Peyer's patch (tissue), 4 donors: ENCODE measurements at regions not wholly inside any gene's neighbourhood (a gene's known extent, or its start where the extent isn't known, plus 50 kb on each side); places are given as distances from the start of the nearest gene placed in this dataset.

Experiments used
- DNase-seq, 3 donors: peaks; one replicate each; pipeline ENCODE4 v3.0.0-alpha.2; 2017 to 2019
- H3K27ac ChIP-seq, 4 donors: fragments of 200-600 bp; sonication (generic); one replicate each; pipeline ENCODE4 v1.5.1; 2016 to 2019
- H3K27me3 ChIP-seq, 2 donors: fragments of 200-600 bp; sonication (generic); one replicate each; pipeline ENCODE4 v1.5.1; 2019
- H3K36me3 ChIP-seq, 3 donors: fragments of 200-600 bp; sonication (generic); one replicate each; pipeline ENCODE4 v1.5.1; 2016 to 2019
- H3K4me1 ChIP-seq, 4 donors: fragments of 200-600 bp; sonication (generic); one replicate each; pipeline ENCODE4 v1.5.1; 2016 to 2019
- H3K4me3 ChIP-seq, 4 donors: fragments of 200-600 bp; sonication (generic); 1 replicate in 3 of 4; 2 replicates in 1 of 4; pipeline ENCODE4 v1.5.1; 2016 to 2019; ENCODE audit warnings: mild to moderate bottlenecking in 1 of 4
- H3K9me3 ChIP-seq, 4 donors: fragments of 200-600 bp; sonication (generic); one replicate each; pipeline ENCODE4 v1.5.1; 2016 to 2019; ENCODE audit warnings: mild to moderate bottlenecking in 1 of 4
- POLR2A ChIP-seq, 2 donors: fragments of 450-650 bp; IDR thresholded peaks; one replicate each; pipeline ENCODE4 v1.5.1; 2017; ENCODE audit warnings: antibody characterized with exemption in 2 of 2, mild to moderate bottlenecking in 2 of 2, moderate library complexity in 2 of 2
- TF ChIP-seq, protein P1 (sequence below), 6 experiments: fragments of 450-650 bp in 4 of 6; fragments of 200-600 bp in 2 of 6; sonication (generic) in 1 of 6; IDR thresholded peaks; one replicate each; pipeline ENCODE4 v1.5.1; 2017 to 2019; ENCODE audit warnings: antibody characterized with exemption in 6 of 6, mild to moderate bottlenecking in 3 of 6, moderate library complexity in 1 of 6

DNA sequence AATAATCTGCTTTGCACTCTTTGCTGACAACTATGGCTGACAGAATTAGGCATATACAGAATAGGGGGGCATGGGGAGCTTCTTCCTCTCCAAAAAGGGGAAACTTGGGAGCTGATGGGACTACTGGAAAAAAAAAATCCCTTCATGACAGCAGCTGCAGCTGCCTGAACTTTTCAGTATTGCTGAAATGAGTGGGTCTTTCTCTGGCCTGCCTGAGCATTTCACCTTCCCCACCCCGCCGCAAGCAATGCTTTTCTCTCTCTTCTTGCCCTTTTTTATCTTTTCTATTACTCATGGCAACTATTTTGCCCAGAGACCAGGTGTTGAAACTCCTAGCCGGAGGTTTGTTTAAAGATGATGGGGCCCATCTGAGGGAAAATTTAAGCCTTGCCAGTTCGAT lies 244.9 kb downstream of the SEMA3D start:
- H3K9me3 ChIP-seq, result no peaks in the 10 kb centered on the region
- H3K36me3 ChIP-seq, result no peaks in the 10 kb centered on the region
- H3K4me3 ChIP-seq, result no peak overlapping the region
- H3K27ac ChIP-seq, result no peak overlapping the region
- no peaks in the 10 kb centered on the region for H3K4me1 ChIP-seq
- TF ChIP-seq, protein P1, sequence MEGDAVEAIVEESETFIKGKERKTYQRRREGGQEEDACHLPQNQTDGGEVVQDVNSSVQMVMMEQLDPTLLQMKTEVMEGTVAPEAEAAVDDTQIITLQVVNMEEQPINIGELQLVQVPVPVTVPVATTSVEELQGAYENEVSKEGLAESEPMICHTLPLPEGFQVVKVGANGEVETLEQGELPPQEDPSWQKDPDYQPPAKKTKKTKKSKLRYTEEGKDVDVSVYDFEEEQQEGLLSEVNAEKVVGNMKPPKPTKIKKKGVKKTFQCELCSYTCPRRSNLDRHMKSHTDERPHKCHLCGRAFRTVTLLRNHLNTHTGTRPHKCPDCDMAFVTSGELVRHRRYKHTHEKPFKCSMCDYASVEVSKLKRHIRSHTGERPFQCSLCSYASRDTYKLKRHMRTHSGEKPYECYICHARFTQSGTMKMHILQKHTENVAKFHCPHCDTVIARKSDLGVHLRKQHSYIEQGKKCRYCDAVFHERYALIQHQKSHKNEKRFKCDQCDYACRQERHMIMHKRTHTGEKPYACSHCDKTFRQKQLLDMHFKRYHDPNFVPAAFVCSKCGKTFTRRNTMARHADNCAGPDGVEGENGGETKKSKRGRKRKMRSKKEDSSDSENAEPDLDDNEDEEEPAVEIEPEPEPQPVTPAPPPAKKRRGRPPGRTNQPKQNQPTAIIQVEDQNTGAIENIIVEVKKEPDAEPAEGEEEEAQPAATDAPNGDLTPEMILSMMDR (IDR thresholded peaks at IDR 0.05), result no peak
- TF ChIP-seq POLR2A (IDR thresholded peaks at IDR 0.05), result no peak
- H3K27me3 ChIP-seq, result no peaks in the 10 kb centered on the region
- DNase-seq, result no peak

DNA sequence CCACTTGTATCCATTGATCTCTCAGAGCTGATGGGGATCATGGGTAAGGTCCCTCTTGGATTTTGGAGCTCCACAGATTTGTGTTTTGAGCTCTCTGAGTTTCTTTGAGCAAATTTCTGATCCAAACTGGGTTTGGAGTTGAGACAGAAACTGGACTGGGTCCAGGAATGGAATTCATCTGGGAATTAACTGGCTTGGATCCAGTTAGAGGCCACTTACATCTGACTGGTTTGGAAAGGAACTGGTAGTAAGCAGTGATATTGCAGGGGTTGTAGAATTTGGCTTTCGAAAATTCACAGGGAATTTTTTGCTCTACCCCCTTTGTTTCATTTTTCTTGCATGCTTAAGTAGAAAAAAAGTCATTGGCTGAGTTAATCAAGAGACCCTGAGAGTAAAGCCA lies 245.6 kb downstream of the SEMA3D start:
- TF ChIP-seq, protein P1 (IDR thresholded peaks at IDR 0.05), result no peak
- no peak for TF ChIP-seq POLR2A (IDR thresholded peaks at IDR 0.05)

DNA sequence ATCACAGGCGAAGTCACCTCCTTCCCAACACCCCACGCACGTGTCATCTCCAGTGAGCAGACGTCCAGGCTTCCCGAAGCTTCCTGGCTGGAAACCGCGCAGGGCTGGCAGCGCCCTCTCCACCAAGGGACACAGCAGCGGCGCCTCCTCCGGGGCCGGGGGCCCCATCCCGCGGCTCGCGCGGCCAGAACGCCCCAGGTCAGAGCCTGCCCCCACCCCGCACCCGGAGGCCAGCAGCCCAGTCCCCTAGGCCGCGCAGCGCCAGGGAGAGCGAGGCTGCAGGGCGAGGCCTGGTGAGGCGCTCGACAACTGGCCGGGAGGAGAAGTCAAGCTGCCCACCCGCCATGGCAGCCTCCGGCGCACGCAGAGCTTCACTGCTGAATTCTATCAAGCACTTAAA lies 247.0 kb downstream of the SEMA3D start:
- Histone ChIP-seq H3K4me1 (no peaks in the 10 kb centered on the region), H3K27me3 (no peaks in the 10 kb centered on the region), H3K36me3 (no peaks in the 10 kb centered on the region), H3K4me3 (no peak overlapping the region), H3K9me3 (no peaks in the 10 kb centered on the region), H3K27ac (no peak overlapping the region)
- no peak for TF ChIP-seq POLR2A (IDR thresholded peaks at IDR 0.05)
- TF ChIP-seq, protein P1 (IDR thresholded peaks at IDR 0.05), result no peak
- peak in 1 of 3 donors; percentile 27 for DNase-seq

More for the DNA sequence above, 245.6 kb downstream of the SEMA3D start:
- no peaks in the 10 kb centered on the region for H3K27me3 ChIP-seq
- no peak overlapping the region for H3K27ac ChIP-seq
- no peaks in the 10 kb centered on the region for H3K36me3 ChIP-seq
- H3K4me3 ChIP-seq, result no peak overlapping the region
- DNase-seq, result no peak
- H3K4me1 ChIP-seq, result no peaks in the 10 kb centered on the region
- no peaks in the 10 kb centered on the region for H3K9me3 ChIP-seq

DNA sequence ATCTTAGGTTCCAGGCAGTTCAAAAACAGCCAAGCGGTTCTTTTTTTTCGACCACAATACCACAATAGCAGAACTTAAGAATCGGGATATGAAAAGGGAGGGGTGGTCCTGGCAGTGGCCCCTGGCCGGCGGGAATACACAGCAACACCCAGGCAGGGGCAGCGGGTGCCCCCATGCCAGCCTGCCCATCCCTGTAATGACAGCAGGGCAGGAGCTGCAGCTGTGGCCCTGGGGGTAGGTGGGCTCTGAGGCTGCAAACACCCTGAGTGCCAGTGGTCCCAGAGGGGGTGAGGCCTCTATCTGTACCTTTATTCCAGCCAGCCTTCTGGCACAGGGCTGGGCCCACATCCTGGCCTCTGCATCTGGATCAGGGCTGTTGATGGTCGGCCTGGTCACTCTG lies 247.4 kb downstream of the SEMA3D start:
- no peaks in the 10 kb centered on the region for H3K27me3 ChIP-seq
- DNase-seq, result no peak
- H3K4me1 ChIP-seq, result no peaks in the 10 kb centered on the region
- H3K9me3 ChIP-seq, result no peaks in the 10 kb centered on the region
- TF ChIP-seq, protein P1 (IDR thresholded peaks at IDR 0.05), result no peak
- no peaks in the 10 kb centered on the region for H3K36me3 ChIP-seq
- H3K27ac ChIP-seq, result no peak overlapping the region
- H3K4me3 ChIP-seq, result no peak overlapping the region

DNA sequence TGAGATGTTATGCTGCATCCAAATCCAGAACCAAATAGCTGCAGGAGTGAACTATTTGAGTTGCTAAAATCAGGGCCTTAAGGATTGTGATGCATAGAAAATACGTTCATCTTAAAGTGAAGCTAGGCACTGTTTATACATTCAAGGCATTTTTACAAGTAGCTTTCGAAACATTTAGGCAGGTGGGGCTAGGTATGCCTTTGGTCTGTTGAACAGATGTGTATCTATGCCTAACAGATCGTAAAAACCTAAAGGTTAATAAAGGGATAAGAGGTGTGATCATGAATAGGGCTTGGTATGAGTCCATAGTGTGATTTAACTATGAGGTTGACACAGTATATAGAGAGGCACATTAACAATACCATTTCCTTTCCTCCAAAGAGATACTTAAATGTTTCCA lies 262.5 kb downstream of the SEMA3D start:
- DNase-seq, result no peak
- TF ChIP-seq, protein P1 (IDR thresholded peaks at IDR 0.05), result no peak
- TF ChIP-seq POLR2A (IDR thresholded peaks at IDR 0.05), result no peak
- no peaks in the 10 kb centered on the region for H3K4me1 ChIP-seq

DNA sequence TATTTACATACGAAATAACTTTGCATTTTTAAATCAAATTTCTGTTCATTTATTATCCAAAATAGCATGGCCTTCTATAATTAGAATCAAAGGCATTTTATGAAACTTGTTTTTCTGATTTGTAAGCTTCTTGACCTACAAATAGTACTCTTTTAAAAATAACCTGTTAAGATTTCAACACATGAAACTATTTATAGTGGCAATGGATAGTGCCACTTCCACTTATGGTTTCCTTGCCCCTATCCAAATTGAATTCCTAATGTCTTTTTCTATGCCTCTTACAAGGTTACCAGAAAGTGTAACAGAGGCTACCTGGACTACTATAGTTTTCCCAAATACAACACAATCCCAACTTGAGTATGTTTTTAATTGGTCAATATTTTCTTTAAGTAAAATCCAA lies 263.5 kb downstream of the SEMA3D start:
- Histone ChIP-seq H3K4me1 (no peaks in the 10 kb centered on the region), H3K36me3 (no peaks in the 10 kb centered on the region), H3K27me3 (no peaks in the 10 kb centered on the region), H3K9me3 (peaks cover 0 to 5% (median 0%) of the 10 kb centered on the region in 4 donors), H3K4me3 (no peak overlapping the region), H3K27ac (no peak overlapping the region)
- no peak for TF ChIP-seq POLR2A (IDR thresholded peaks at IDR 0.05)
- TF ChIP-seq, protein P1 (IDR thresholded peaks at IDR 0.05), result no peak
- DNase-seq, result no peak

More for the DNA sequence above, 262.5 kb downstream of the SEMA3D start:
- Histone ChIP-seq H3K4me3 (no peak overlapping the region), H3K36me3 (no peaks in the 10 kb centered on the region), H3K27me3 (no peaks in the 10 kb centered on the region), H3K9me3 (peaks cover 0 to 5% (median 0%) of the 10 kb centered on the region in 4 donors), H3K27ac (no peak overlapping the region)
